ENCODE measurements at regions not wholly inside any gene's neighbourhood (a gene's known extent, or its start where the extent isn't known, plus 50 kb on each side); places are given as distances from the start of the nearest gene placed in this dataset.

- TF ChIP-seq CTCF (IDR thresholded peaks at IDR 0.05) (no peak), POLR2A (IDR thresholded peaks at IDR 0.05) (no peak)
Observed at GRCh38 chr3:80586338-80586737, 818.5 kb upstream of the ROBO1 start.

All from esophagus squamous epithelium (tissue), 4 donors.